Gastroesophageal sphincter (tissue), 3 donors: ENCODE measurements at regions not wholly inside any gene's neighbourhood (a gene's known extent, or its start where the extent isn't known, plus 50 kb on each side); places are given as distances from the start of the nearest gene placed in this dataset.

Experiments
- EP300 ChIP-seq: sonication (generic); formaldehyde crosslinking; IDR thresholded peaks from one replicate; pipeline ENCODE4 v1.6.1; 2017; ENCODE audit warnings: antibody characterized with exemption, mild to moderate bottlenecking
- POLR2A ChIP-seq, 2 donors: fragments of 450-650 bp; IDR thresholded peaks; one replicate each; pipeline ENCODE4 v1.6.1; 2017; ENCODE audit warnings: antibody characterized with exemption in 2 of 2, mild to moderate bottlenecking in 2 of 2, moderate library complexity in 1 of 2
- POLR2AphosphoS5 ChIP-seq: sonication (generic); formaldehyde crosslinking; IDR thresholded peaks from one replicate; pipeline ENCODE4 v1.6.1; 2017; ENCODE audit warnings: antibody characterized with exemption
- TF ChIP-seq, protein P1 (sequence below), 4 experiments: fragments of 200-600 bp in 2 of 4; fragments of 450-650 bp in 2 of 4; sonication (generic) in 1 of 4; IDR thresholded peaks; one replicate each; pipeline ENCODE4 v1.5.1; 2017 to 2019; ENCODE audit warnings: antibody characterized with exemption in 4 of 4, mild to moderate bottlenecking in 2 of 4, moderate library complexity in 2 of 4

DNA sequence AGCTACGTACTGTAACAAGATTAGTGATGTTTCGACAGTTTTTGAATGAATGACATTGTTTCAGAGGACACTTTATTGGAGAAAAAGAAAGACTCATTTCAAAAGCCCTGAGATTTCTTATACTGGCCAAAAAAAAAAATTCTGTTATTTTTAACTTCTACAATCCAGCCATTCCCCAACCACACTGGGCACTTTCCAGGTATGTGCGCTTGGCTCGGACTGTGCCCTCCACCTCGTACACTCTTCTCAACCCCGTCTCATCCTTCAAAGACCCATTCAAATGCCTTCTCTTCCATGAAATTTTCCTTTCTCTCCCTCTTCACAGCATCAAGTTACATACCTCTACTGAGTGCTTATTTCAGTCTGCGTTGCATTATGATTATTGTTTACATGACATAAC lies 328.5 kb upstream of the SOX2 start:
- TF ChIP-seq, protein P1, sequence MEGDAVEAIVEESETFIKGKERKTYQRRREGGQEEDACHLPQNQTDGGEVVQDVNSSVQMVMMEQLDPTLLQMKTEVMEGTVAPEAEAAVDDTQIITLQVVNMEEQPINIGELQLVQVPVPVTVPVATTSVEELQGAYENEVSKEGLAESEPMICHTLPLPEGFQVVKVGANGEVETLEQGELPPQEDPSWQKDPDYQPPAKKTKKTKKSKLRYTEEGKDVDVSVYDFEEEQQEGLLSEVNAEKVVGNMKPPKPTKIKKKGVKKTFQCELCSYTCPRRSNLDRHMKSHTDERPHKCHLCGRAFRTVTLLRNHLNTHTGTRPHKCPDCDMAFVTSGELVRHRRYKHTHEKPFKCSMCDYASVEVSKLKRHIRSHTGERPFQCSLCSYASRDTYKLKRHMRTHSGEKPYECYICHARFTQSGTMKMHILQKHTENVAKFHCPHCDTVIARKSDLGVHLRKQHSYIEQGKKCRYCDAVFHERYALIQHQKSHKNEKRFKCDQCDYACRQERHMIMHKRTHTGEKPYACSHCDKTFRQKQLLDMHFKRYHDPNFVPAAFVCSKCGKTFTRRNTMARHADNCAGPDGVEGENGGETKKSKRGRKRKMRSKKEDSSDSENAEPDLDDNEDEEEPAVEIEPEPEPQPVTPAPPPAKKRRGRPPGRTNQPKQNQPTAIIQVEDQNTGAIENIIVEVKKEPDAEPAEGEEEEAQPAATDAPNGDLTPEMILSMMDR (IDR thresholded peaks at IDR 0.05), result no peak
- no peak for TF ChIP-seq POLR2AphosphoS5
- no peak for TF ChIP-seq POLR2A (IDR thresholded peaks at IDR 0.05)
- TF ChIP-seq EP300, result no peak
